PC-3 (cell line): ENCODE measurements at regions not wholly inside any gene's neighbourhood (a gene's known extent, or its start where the extent isn't known, plus 50 kb on each side); places are given as distances from the start of the nearest gene placed in this dataset.

Source experiments
- CTCF ChIP-seq: fragments of 300-600 bp; sonication (generic); conservative IDR thresholded peaks from 2 replicates; pipeline ENCODE4 v1.5.1; 2017; ENCODE audit warnings: antibody characterized with exemption, low read depth, mild to moderate bottlenecking, low read length
- EZH2phosphoT487 ChIP-seq: fragments of 300-600 bp; sonication (generic); IDR thresholded peaks from 2 replicates; pipeline ENCODE4 v1.6.1; 2018; ENCODE audit warnings: mild to moderate bottlenecking, antibody characterized with exemption, low read length, borderline replicate concordance

GRCh38 chr6:119461187-119461586 is 111.6 kb upstream of the MAN1A1 start:
- TF ChIP-seq CTCF (no peak), EZH2phosphoT487 (no peak)
